Parathyroid adenoma (tissue), 2 donors: ENCODE measurements at regions not wholly inside any gene's neighbourhood (a gene's known extent, or its start where the extent isn't known, plus 50 kb on each side); places are given as distances from the start of the nearest gene placed in this dataset.

Experiments
- H2AFZ ChIP-seq: fragments of 300-600 bp; sonication (generic); one replicate; pipeline ENCODE4 v1.7.0; 2017; ENCODE audit warnings: antibody characterized with exemption, mild to moderate bottlenecking
- H3K27ac ChIP-seq: fragments of 300-600 bp; sonication (generic); one replicate; pipeline ENCODE4 v1.7.0; 2017
- H3K27me3 ChIP-seq: fragments of 300-600 bp; sonication (generic); one replicate; pipeline ENCODE4 v1.7.0; 2017; ENCODE audit warnings: low read length; ENCODE audit not compliant: control insufficient read depth, insufficient read depth
- H3K36me3 ChIP-seq: fragments of 300-600 bp; sonication (generic); one replicate; pipeline ENCODE4 v1.7.0; 2017; ENCODE audit warnings: low read length; ENCODE audit not compliant: control insufficient read depth, insufficient read depth
- H3K4me1 ChIP-seq: fragments of 300-600 bp; sonication (generic); one replicate; pipeline ENCODE4 v1.7.0; 2017; ENCODE audit warnings: control low read depth
- H3K4me2 ChIP-seq: fragments of 300-600 bp; sonication (generic); one replicate; pipeline ENCODE4 v1.7.0; 2017; ENCODE audit warnings: low read length
- H3K4me3 ChIP-seq: fragments of 300-600 bp; sonication (generic); one replicate; pipeline ENCODE4 v1.7.0; 2017; ENCODE audit warnings: low read depth, low read length
- H3K79me2 ChIP-seq: fragments of 300-600 bp; sonication (generic); one replicate; pipeline ENCODE4 v1.7.0; 2017; ENCODE audit warnings: control low read depth
- H3K9ac ChIP-seq: fragments of 300-600 bp; sonication (generic); one replicate; pipeline ENCODE4 v1.7.0; 2017; ENCODE audit warnings: mild to moderate bottlenecking
- H3K9me3 ChIP-seq: fragments of 300-600 bp; sonication (generic); one replicate; pipeline ENCODE4 v1.7.0; 2017; ENCODE audit warnings: low read length; ENCODE audit not compliant: control insufficient read depth
- CTCF ChIP-seq: fragments of 300-600 bp; sonication (generic); IDR thresholded peaks from one replicate; pipeline ENCODE4 v1.7.0; 2017; ENCODE audit warnings: antibody characterized with exemption, mild to moderate bottlenecking
- donor health status: primary hyperparathyroidism.

GRCh38 chr20:5670036-5670536, 59.3 kb upstream of the GPCPD1 start:
- Histone ChIP-seq H3K9ac (no peak overlapping the region), H3K9me3 (no peaks in the 10 kb centered on the region), H3K4me2 (no peak overlapping the region), H2AFZ (no peak overlapping the region), H3K27me3 (no peaks in the 10 kb centered on the region), H3K36me3 (no peaks in the 10 kb centered on the region), H3K4me1 (no peaks in the 10 kb centered on the region), H3K79me2 (no peaks in the 10 kb centered on the region), H3K4me3 (no peak overlapping the region), H3K27ac (no peak overlapping the region)
- TF ChIP-seq CTCF: no peak

- no peaks in the 10 kb centered on the region for H3K79me2 ChIP-seq
- H3K4me2 ChIP-seq: no peak overlapping the region
- H3K9me3 ChIP-seq: no peaks in the 10 kb centered on the region
- H3K9ac ChIP-seq: no peak overlapping the region
- H3K4me1 ChIP-seq: no peaks in the 10 kb centered on the region
- H3K27me3 ChIP-seq: no peaks in the 10 kb centered on the region
- no peak overlapping the region for H2AFZ ChIP-seq
- H3K4me3 ChIP-seq: no peak overlapping the region
- H3K27ac ChIP-seq: no peak overlapping the region
- no peak for TF ChIP-seq CTCF
- no peaks in the 10 kb centered on the region for H3K36me3 ChIP-seq
These were observed 57.7 kb upstream of the GPCPD1 start for GRCh38 chr20:5668529-5668868.

DNA sequence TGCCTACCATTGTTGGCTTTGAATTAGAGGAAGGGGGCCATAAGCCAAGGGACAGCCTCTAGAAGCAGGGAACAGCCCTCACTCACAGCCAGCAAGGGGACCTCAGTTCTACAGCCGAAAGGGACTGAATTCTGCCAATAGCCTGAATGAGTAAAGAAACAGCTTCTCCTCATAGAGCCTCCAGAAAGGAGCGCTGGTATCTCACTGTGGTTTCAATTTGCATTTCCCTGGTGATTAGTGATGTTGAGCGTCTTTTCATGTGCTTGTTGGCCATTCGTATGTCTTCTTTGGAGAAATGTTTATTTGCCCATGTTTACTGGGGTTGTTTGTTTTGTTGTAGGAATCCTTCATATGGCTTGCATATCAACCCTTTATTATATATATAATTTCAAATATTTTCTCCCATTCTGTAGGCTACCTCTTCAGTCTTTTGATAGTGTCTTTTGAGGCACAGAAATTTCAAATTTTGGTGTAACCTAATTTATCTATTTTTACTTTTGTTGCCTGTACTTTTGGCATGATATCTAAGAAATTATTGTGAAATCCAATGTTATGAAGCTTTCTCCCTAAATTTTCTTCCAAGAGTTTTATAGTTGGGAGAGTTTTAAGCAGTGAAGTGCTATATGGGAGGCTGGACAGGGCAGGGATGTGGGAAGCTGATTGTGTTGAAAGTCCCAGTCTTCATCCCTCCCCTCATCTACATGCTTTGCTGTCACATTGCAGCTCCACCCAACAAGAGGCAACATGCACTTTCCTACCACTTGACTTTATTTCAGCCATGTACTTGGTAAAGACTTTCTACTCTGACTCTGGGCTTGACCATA, 57.1 kb upstream of the GPCPD1 start:
- no peaks in the 10 kb centered on the region for H3K27me3 ChIP-seq
- TF ChIP-seq CTCF: no peak
- no peak overlapping the region for H3K27ac ChIP-seq
- no peak overlapping the region for H3K9ac ChIP-seq
- H3K4me2 ChIP-seq: no peak overlapping the region
- H2AFZ ChIP-seq: no peak overlapping the region
- H3K4me1 ChIP-seq: no peaks in the 10 kb centered on the region
- H3K36me3 ChIP-seq: no peaks in the 10 kb centered on the region
- H3K79me2 ChIP-seq: no peaks in the 10 kb centered on the region
- H3K9me3 ChIP-seq: no peaks in the 10 kb centered on the region
- no peak overlapping the region for H3K4me3 ChIP-seq

DNA sequence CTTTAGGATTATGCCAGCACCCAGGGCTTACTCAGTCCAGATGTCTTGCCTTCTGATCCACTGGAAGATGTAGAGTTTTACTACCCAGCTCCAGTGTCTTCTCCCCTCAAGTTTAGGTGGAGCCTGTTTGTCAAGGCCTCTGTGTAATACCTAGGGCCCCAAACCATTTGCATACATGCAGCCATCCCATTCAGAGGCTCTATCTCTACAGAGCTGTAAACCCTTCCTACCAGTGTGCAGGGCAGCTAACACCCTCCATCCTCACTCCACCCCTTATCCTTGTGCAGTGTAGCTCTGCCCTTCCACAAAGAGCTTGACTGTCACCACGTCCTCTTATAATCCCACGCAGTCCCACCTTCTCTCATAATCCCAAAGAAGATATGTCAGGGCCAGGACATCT, 54.6 kb upstream of the GPCPD1 start:
- H3K27ac ChIP-seq: no peak overlapping the region
- H3K27me3 ChIP-seq: no peaks in the 10 kb centered on the region
- H3K9ac ChIP-seq: no peak overlapping the region
- no peak overlapping the region for H2AFZ ChIP-seq
- no peak overlapping the region for H3K4me3 ChIP-seq
- no peaks in the 10 kb centered on the region for H3K79me2 ChIP-seq
- no peak for TF ChIP-seq CTCF
- H3K36me3 ChIP-seq: no peaks in the 10 kb centered on the region
- H3K4me1 ChIP-seq: no peaks in the 10 kb centered on the region
- H3K9me3 ChIP-seq: no peaks in the 10 kb centered on the region
- no peak overlapping the region for H3K4me2 ChIP-seq

DNA sequence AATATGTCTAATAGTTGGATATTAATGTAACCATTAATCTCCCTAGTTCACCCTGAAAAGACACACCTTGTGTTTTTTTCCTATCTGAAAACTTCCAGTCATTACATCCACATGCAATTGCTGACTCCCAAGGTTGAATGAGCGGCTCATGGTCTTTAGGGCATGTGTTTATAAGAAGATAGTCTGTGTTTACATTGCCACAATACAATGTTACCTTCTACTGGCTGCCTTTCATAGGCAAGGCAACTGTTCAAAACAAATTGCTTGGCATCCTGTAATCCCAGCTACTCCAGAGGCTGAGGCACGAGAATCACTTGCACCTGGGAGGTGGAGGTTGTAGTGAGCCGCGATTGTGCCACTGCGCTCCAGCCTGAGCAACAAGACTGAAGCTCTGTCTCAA, 52.6 kb upstream of the GPCPD1 start:
- no peak overlapping the region for H3K4me3 ChIP-seq
- no peak overlapping the region for H2AFZ ChIP-seq
- no peaks in the 10 kb centered on the region for H3K79me2 ChIP-seq
- H3K27ac ChIP-seq: no peak overlapping the region
- no peak overlapping the region for H3K9ac ChIP-seq
- no peak overlapping the region for H3K4me2 ChIP-seq
- no peaks in the 10 kb centered on the region for H3K36me3 ChIP-seq
- H3K27me3 ChIP-seq: no peaks in the 10 kb centered on the region
- TF ChIP-seq CTCF: no peak
- no peaks in the 10 kb centered on the region for H3K4me1 ChIP-seq
- H3K9me3 ChIP-seq: no peaks in the 10 kb centered on the region
